D721Med (cell line): ENCODE measurements at regions not wholly inside any gene's neighbourhood (a gene's known extent, or its start where the extent isn't known, plus 50 kb on each side); places are given as distances from the start of the nearest gene placed in this dataset.
"Not testable (repeated sequence)": the region's sequence is repeated elsewhere in the genome, so short reads cannot be mapped to it uniquely, and the experiment has no call there.

Experiments used
- DNase-seq: peaks from one replicate; pipeline ENCODE4 v3.0.0; 2011; ENCODE audit warnings: low spot score; ENCODE audit not compliant: insufficient read length
- FAIRE-seq: peaks from 2 replicates; lab custom pipeline; 2011; peaks lifted over from hg19 to GRCh38; lab: Jason Lieb, UNC
- TF ChIP-seq, protein P1 (sequence below): IDR thresholded peaks from 2 replicates; pipeline ENCODE4 v1.5.1; 2012; ENCODE audit warnings: mild to moderate bottlenecking, control low read depth; ENCODE audit not compliant: insufficient read depth; ENCODE audit errors: missing control alignments

DNA sequence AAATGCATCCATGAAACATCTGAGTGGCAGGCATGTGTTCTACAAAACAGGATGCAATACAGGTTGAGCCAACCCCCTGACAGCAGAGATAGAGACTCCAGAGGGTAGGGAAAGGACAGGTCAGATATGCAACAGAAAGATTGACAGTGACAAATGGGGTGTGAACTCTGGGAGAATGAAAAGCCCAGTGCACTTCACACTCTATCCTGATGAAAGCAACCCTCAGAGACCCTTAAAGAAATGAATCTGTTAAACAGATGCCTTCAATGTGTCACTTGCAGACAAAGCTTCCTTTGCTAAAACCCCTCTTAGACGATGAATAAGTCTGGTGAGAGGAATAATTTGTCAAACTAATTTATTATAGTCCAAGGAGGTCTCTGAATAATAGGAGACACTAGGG is 89.9 kb downstream of the RFPL4B start:
- DNase-seq (no peak), FAIRE-seq (no peak)
- TF ChIP-seq, protein P1, sequence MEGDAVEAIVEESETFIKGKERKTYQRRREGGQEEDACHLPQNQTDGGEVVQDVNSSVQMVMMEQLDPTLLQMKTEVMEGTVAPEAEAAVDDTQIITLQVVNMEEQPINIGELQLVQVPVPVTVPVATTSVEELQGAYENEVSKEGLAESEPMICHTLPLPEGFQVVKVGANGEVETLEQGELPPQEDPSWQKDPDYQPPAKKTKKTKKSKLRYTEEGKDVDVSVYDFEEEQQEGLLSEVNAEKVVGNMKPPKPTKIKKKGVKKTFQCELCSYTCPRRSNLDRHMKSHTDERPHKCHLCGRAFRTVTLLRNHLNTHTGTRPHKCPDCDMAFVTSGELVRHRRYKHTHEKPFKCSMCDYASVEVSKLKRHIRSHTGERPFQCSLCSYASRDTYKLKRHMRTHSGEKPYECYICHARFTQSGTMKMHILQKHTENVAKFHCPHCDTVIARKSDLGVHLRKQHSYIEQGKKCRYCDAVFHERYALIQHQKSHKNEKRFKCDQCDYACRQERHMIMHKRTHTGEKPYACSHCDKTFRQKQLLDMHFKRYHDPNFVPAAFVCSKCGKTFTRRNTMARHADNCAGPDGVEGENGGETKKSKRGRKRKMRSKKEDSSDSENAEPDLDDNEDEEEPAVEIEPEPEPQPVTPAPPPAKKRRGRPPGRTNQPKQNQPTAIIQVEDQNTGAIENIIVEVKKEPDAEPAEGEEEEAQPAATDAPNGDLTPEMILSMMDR, result no peak

DNA sequence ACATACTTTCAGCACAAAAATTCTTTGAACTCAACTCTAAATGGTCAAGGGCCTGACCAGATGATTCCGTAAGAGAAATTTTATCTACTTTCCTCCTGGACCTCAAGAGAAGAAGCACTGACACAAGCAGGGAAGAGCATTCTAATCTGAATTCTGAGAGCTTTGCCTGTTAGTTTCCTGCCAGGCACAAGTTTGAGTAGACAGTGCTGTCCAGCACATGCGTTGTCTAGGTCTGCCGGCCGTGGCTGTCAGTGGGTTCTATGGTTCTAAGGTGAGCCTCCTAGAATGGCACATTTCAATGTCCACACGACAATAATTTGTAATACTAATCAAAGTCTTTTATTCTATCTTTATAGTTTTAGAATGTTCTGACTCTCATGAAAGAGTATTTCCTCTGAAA is 91.9 kb downstream of the RFPL4B start:
- TF ChIP-seq, protein P1, result no peak
- FAIRE-seq (no peak), DNase-seq (no peak)

DNA sequence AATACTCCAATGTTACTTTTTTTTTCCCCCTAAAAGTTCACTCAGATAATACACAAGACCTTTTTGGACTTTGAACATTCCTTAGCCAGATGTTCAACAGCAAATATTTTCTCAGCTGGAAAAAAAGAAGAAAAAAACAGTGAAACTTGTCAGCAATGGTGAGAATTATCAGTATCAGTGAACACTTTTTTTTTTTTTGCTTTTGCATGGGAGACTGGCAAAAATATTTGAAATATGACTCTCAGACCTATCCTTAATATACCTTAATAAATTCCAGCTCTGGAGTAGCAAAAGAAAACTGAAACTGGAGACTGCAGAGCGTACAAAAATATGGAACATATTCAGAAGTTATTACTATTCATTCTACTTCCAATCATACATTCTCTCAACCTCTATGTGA is 92.3 kb downstream of the RFPL4B start:
- TF ChIP-seq, protein P1, result no peak
- DNase-seq (no peak), FAIRE-seq (no peak)

DNA sequence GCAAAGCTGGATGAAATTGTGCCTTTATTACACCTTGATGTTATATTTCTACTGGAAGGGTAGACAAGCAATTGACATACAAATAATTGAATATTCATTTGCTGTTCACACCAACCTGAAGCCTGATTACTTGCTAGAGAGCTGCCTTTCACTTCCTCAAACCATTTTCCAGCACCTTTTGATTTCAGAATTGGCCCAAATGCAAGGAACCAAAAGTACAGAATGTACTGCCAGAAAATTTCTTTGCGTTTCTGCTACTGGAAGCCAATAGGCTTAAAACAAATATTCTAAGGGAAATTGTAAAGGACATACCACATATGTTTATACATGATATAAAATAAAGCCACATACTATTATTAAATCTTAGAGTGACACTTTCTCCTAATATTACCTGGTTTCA is 94.5 kb downstream of the RFPL4B start:
- TF ChIP-seq, protein P1, result no peak
- FAIRE-seq, result no peak

DNA sequence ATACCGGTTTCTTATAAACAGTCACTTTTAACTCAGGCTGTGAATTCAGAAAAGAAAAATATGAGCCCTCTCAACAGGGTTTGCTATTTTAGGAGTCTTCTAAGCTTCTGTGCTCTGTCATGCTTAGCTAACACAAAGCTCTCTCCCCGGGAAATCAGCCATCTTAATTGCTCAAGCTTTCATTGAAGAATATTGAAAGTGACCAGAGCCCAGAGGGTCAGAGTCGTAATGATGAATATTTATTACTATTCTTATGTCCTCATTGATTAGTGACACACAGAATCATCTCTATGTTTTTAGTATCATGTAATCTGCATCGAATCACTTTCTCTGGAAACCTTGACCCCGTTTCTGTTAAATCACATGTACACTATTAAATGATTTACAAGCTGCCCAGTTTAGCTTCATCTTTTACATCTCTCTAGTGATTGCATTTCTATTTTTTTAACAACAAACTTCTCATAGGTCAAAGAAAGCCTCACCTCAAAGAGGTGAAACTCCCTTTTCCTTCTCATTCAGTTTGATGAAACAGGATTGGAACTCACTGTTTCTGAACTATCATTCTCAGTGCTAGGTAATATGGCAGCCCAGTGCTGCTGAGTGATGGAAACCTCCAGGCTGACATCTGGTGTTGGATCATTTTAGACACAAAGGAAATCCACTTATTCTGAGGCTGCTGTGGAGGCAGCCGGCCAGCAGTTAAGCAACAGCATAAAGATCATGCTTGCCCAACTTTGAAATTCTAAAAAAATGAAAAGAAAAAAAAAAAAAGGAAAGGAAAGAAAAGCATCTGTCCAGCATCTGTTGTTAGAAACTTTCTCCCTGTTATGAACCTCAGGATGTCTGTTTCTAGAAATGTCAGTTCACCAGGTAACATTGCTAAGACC is 96.3 kb downstream of the RFPL4B start:
- FAIRE-seq, result peak; percentile 72

More for the DNA sequence above, 94.5 kb downstream of the RFPL4B start:
- no peak for DNase-seq

DNA sequence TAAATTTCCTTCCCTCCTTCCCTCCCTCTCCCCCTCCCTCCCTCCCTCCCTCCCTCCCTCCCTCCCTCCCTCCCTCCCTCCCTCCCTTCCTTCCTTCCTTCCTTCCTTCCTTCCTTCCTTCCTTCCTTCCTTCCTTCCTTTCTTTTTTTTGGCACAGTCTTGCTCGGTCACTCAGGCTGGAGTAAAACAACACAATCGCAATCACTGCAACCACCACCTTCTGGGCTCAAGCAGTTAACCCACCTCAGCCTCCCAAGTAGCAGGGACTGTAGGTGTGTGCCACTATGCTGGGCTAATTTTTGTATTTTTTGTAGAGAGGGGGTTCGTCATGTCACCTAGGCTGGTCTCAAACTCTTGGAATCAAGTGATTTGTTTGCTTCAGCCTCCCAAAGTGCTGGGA is 101.7 kb downstream of the RFPL4B start:
- not testable (repeated sequence) for FAIRE-seq, DNase-seq

More for the DNA sequence above, 96.3 kb downstream of the RFPL4B start:
- no peak for DNase-seq
- TF ChIP-seq, protein P1, result no peak

DNA sequence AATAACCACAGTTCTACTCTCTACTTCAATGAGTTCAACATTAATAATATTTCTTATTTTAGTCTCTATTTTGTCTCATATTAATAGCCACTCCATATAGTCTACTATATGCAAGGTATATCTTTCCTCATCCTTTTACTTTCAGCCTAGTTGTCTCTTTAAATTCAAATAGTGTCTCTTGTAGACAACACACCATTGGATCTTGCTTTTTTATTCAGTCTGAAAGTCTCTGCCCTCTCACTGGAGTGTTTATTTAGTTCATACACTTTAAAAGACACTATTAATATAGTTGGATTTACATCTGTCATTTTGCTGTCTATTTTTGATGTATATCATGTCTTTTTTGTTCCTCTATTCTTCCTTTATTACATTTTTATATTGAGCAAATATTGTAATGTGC is 103.5 kb downstream of the RFPL4B start:
- FAIRE-seq, result no peak
- no peak for DNase-seq
- TF ChIP-seq, protein P1, result no peak
